Vagina (tissue), 2 donors: ENCODE measurements at regions not wholly inside any gene's neighbourhood (a gene's known extent, or its start where the extent isn't known, plus 50 kb on each side); places are given as distances from the start of the nearest gene placed in this dataset.
"Not testable (repeated sequence)": the region's sequence is repeated elsewhere in the genome, so short reads cannot be mapped to it uniquely, and the experiment has no call there.

Experiments
- POLR2A ChIP-seq, 2 donors: fragments of 450-650 bp; IDR thresholded peaks; one replicate each; pipeline ENCODE4 v1.6.1; 2017; ENCODE audit warnings: antibody characterized with exemption in 2 of 2, mild to moderate bottlenecking in 2 of 2, moderate library complexity in 2 of 2
- TF ChIP-seq, protein P1 (sequence below), 3 experiments: fragments of 450-650 bp in 2 of 3; fragments of 200-600 bp in 1 of 3; sonication (generic) in 1 of 3; IDR thresholded peaks; one replicate each; pipeline ENCODE4 v1.5.1; 2017 to 2019; ENCODE audit warnings: antibody characterized with exemption in 3 of 3, mild to moderate bottlenecking in 2 of 3, moderate library complexity in 2 of 3

DNA sequence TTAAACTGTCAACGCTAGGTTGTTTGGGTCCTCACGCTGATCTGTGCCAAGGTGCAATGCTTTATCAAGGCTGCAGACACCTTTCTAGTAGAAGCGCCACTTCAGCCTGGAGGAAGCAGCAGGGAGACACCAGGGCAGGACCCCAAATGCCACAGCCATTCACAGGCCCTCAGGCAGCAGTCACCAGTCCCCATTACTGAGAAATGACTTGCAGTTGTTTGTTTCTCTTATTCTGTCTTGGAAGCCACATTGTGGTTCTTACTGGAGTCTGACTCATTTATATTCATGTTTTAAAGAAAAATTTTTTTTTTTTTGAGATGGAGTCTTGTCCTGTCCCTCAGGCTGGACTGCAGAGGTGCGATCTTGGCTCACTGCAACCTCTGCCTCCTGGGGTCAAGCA is 328.9 kb upstream of the ANKRD20A1 start:
- TF ChIP-seq, protein P1, sequence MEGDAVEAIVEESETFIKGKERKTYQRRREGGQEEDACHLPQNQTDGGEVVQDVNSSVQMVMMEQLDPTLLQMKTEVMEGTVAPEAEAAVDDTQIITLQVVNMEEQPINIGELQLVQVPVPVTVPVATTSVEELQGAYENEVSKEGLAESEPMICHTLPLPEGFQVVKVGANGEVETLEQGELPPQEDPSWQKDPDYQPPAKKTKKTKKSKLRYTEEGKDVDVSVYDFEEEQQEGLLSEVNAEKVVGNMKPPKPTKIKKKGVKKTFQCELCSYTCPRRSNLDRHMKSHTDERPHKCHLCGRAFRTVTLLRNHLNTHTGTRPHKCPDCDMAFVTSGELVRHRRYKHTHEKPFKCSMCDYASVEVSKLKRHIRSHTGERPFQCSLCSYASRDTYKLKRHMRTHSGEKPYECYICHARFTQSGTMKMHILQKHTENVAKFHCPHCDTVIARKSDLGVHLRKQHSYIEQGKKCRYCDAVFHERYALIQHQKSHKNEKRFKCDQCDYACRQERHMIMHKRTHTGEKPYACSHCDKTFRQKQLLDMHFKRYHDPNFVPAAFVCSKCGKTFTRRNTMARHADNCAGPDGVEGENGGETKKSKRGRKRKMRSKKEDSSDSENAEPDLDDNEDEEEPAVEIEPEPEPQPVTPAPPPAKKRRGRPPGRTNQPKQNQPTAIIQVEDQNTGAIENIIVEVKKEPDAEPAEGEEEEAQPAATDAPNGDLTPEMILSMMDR (IDR thresholded peaks at IDR 0.05) = not testable (repeated sequence)
- TF ChIP-seq POLR2A (IDR thresholded peaks at IDR 0.05) = not testable (repeated sequence)
